ENCODE measurements at regions not wholly inside any gene's neighbourhood (a gene's known extent, or its start where the extent isn't known, plus 50 kb on each side); places are given as distances from the start of the nearest gene placed in this dataset.

- no peak overlapping the region for H3K4me3 ChIP-seq
- H3K27ac ChIP-seq, result no peak overlapping the region
- H3K36me3 ChIP-seq, result no peaks in the 10 kb centered on the region
- H3K27me3 ChIP-seq, result no peaks in the 10 kb centered on the region
- H3K9me3 ChIP-seq, result peaks cover 0 to 12% (median 3%) of the 10 kb centered on the region in 4 donors
- peak in 1 of 2 donors; percentile 23 for DNase-seq
- WGBS, 5 donors, result 35 to 92% (median 63%) methylated on average over 1 of the region's 1 CpG
- intact Hi-C loops (cut with DNase I; ENCODE audit: low total_unique reads), result no loop called here
- no peaks in the 10 kb centered on the region for H3K4me1 ChIP-seq
- TF ChIP-seq EP300 (IDR thresholded peaks at IDR 0.05) (no peak), POLR2AphosphoS5 (IDR thresholded peaks at IDR 0.05) (no peak), POLR2A (IDR thresholded peaks at IDR 0.05) (no peak)
- TF ChIP-seq, protein P1, sequence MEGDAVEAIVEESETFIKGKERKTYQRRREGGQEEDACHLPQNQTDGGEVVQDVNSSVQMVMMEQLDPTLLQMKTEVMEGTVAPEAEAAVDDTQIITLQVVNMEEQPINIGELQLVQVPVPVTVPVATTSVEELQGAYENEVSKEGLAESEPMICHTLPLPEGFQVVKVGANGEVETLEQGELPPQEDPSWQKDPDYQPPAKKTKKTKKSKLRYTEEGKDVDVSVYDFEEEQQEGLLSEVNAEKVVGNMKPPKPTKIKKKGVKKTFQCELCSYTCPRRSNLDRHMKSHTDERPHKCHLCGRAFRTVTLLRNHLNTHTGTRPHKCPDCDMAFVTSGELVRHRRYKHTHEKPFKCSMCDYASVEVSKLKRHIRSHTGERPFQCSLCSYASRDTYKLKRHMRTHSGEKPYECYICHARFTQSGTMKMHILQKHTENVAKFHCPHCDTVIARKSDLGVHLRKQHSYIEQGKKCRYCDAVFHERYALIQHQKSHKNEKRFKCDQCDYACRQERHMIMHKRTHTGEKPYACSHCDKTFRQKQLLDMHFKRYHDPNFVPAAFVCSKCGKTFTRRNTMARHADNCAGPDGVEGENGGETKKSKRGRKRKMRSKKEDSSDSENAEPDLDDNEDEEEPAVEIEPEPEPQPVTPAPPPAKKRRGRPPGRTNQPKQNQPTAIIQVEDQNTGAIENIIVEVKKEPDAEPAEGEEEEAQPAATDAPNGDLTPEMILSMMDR (IDR thresholded peaks at IDR 0.05), result no peak
Observed at GRCh38 chr13:53460796-53461195, 432.2 kb downstream of the OLFM4 start.

DNA sequence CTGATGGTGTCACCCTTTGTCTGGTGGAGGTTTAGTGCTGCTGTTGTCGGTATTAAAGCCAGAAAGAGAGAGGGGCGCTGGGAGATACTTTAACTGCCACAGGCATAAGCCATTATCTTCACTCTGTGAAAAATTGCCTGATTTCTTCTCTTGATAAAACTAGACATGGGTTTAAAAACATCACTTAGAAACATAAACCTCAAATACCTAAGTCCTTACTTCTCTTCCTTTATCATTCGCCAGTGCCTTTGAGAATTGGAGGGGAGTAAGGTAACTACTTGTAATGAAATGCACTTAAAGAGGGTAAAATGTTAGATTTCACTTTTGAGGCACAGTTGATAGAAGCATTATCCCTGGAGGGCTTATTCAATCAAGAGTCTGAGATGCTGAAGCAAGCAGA lies 434.5 kb downstream of the OLFM4 start:
- peaks cover 0 to 2% (median 0%) of the 10 kb centered on the region in 4 donors for H3K9me3 ChIP-seq
- H3K27ac ChIP-seq, result no peak overlapping the region
- H3K36me3 ChIP-seq, result no peaks in the 10 kb centered on the region
- TF ChIP-seq POLR2AphosphoS5 (IDR thresholded peaks at IDR 0.05) (no peak), POLR2A (IDR thresholded peaks at IDR 0.05) (no peak), EP300 (IDR thresholded peaks at IDR 0.05) (no peak)
- TF ChIP-seq, protein P1 (IDR thresholded peaks at IDR 0.05), result no peak
- no peaks in the 10 kb centered on the region for H3K4me1 ChIP-seq
- WGBS, 5 donors, result 76 to 85% (median 84%) methylated on average over 3 of the region's 3 CpGs
- H3K27me3 ChIP-seq, result no peaks in the 10 kb centered on the region
- H3K4me3 ChIP-seq, result no peak overlapping the region
- intact Hi-C loops (cut with DNase I; ENCODE audit: low total_unique reads), result no loop called here
- no peak for DNase-seq

- DNase-seq, result peak in 1 of 2 donors; percentile 9
- no peaks in the 10 kb centered on the region for H3K9me3 ChIP-seq
- no peaks in the 10 kb centered on the region for H3K27me3 ChIP-seq
- WGBS, 5 donors, result 77 to 93% (median 89%) methylated on average over 1 of the region's 1 CpG
- H3K27ac ChIP-seq, result no peak overlapping the region
- H3K36me3 ChIP-seq, result no peaks in the 10 kb centered on the region
- intact Hi-C loops (cut with DNase I; ENCODE audit: low total_unique reads), result no loop called here
- no peak overlapping the region for H3K4me3 ChIP-seq
- TF ChIP-seq, protein P1 (IDR thresholded peaks at IDR 0.05), result no peak
- TF ChIP-seq POLR2AphosphoS5 (IDR thresholded peaks at IDR 0.05) (no peak), POLR2A (IDR thresholded peaks at IDR 0.05) (no peak), EP300 (IDR thresholded peaks at IDR 0.05) (no peak)
- no peaks in the 10 kb centered on the region for H3K4me1 ChIP-seq
Observed at GRCh38 chr13:53466576-53466975, 438.0 kb downstream of the OLFM4 start.

DNA sequence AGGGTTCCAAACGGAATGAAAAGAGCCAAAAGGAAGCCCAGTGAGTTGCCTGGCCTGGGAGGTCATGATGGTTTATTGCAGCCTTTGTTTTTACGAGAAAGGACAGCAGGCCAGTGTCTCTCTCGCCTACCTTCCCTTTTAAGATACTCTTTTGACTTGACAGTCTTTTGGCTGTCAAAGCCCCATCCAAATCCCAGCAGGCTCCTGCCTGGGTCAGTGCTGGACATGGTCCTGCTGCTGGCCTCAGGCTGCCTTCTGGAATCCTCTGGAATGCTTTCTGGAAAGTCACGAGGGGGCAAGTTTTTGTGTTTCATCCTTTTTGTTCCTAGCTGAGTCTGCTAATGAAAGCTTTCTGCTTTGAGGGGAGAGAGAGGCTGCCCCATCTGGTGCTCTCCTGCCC lies 444.8 kb downstream of the OLFM4 start:
- H3K36me3 ChIP-seq, result no peaks in the 10 kb centered on the region
- H3K27ac ChIP-seq, result no peak overlapping the region
- no peaks in the 10 kb centered on the region for H3K27me3 ChIP-seq
- intact Hi-C loops (cut with DNase I; ENCODE audit: low total_unique reads), result no loop called here
- DNase-seq, result no peak
- no peaks in the 10 kb centered on the region for H3K9me3 ChIP-seq
- H3K4me1 ChIP-seq, result no peaks in the 10 kb centered on the region
- no peak overlapping the region for H3K4me3 ChIP-seq
- 49 to 67% (median 64%) methylated on average over 4 of the region's 4 CpGs for WGBS, 5 donors
- TF ChIP-seq POLR2AphosphoS5 (IDR thresholded peaks at IDR 0.05) (no peak), POLR2A (IDR thresholded peaks at IDR 0.05) (no peak), EP300 (IDR thresholded peaks at IDR 0.05) (no peak)
- TF ChIP-seq, protein P1 (IDR thresholded peaks at IDR 0.05), result no peak
